DND-41 (cell line): ENCODE measurements at regions not wholly inside any gene's neighbourhood (a gene's known extent, or its start where the extent isn't known, plus 50 kb on each side); places are given as distances from the start of the nearest gene placed in this dataset.

Experiments used
- EZH2 ChIP-seq: IDR thresholded peaks from 3 replicates; pipeline ENCODE4 v1.6.1; 2012; ENCODE audit warnings: borderline replicate concordance, low read depth, mild to moderate bottlenecking, moderate library complexity, low read length, inconsistent platforms; ENCODE audit not compliant: severe bottlenecking
- TF ChIP-seq, protein P1 (sequence below): IDR thresholded peaks from 2 replicates; pipeline ENCODE4 v1.5.1; 2012; ENCODE audit warnings: borderline replicate concordance, low read length, moderate library complexity, mild to moderate bottlenecking; ENCODE audit not compliant: poor library complexity, severe bottlenecking; ENCODE audit errors: extremely low read depth

- TF ChIP-seq, protein P1, sequence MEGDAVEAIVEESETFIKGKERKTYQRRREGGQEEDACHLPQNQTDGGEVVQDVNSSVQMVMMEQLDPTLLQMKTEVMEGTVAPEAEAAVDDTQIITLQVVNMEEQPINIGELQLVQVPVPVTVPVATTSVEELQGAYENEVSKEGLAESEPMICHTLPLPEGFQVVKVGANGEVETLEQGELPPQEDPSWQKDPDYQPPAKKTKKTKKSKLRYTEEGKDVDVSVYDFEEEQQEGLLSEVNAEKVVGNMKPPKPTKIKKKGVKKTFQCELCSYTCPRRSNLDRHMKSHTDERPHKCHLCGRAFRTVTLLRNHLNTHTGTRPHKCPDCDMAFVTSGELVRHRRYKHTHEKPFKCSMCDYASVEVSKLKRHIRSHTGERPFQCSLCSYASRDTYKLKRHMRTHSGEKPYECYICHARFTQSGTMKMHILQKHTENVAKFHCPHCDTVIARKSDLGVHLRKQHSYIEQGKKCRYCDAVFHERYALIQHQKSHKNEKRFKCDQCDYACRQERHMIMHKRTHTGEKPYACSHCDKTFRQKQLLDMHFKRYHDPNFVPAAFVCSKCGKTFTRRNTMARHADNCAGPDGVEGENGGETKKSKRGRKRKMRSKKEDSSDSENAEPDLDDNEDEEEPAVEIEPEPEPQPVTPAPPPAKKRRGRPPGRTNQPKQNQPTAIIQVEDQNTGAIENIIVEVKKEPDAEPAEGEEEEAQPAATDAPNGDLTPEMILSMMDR = no peak
- TF ChIP-seq EZH2 = no peak
Observed at GRCh38 chr6:79422666-79423065, 114.6 kb downstream of the LCA5 start.
